Germinal center (tissue), 1 donor: ENCODE measurements at regions not wholly inside any gene's neighbourhood (a gene's known extent, or its start where the extent isn't known, plus 50 kb on each side); places are given as distances from the start of the nearest gene placed in this dataset.
"Not testable (repeated sequence)": the region's sequence is repeated elsewhere in the genome, so short reads cannot be mapped to it uniquely, and the experiment has no call there.

Experiments used
- DNase-seq: peaks from one replicate; pipeline ENCODE4 v3.0.0; 2012; ENCODE audit warnings: mixed read lengths, low spot score

- DNase-seq = no peak
These were observed 236.6 kb downstream of the GADD45G start for GRCh38 chr9:89841456-89841855.

DNA sequence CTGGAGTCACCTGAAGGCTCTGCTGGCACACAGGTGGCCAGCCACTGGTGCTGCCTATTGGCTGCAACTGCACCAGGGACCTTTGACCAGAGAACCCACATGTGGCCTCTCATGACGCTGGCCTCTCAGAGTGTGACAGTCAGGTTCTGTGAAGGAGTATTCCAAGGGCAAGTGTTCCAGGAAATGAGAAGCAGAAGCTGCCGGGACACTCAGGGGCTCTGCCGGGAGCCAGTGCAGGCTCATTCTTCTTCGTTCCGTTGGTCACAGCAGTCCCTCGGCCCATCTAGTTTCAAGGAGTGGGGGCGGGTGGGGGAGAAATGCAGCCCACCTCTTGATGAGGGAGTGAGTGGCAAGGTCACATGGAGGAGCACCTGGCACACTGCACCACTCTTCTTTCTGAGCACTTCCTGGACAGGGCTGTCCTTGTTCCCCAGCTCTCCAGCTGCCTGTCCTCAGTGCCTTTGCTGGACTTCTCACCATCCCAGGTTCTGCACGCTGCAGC, 237.5 kb downstream of the GADD45G start:
- DNase-seq = no peak

GRCh38 chr9:89843074-89843473, 238.3 kb downstream of the GADD45G start:
- no peak for DNase-seq

GRCh38 chr9:89843591-89843990, 238.8 kb downstream of the GADD45G start:
- no peak for DNase-seq

DNA sequence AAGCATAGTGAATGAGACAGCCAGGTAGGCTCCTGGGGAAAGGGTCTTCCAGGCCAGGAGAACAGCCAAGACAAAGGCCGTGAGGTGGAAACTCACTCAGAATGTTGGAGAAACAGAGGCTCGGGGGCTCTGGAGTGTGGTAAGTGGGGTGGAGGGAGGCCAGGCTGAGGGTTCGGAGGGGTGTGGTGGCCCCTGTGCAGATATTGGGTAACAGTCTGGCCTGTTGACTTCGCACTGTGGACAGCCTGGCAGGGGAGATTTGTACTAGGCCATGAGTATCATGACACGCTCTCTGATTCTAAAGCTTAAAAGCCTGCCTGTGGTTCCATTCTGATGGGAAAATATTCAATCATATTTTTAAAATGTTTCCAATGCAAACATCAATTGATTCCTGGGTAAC, 239.3 kb downstream of the GADD45G start:
- no peak for DNase-seq

GRCh38 chr9:89844535-89844934, 239.7 kb downstream of the GADD45G start:
- no peak for DNase-seq

DNA sequence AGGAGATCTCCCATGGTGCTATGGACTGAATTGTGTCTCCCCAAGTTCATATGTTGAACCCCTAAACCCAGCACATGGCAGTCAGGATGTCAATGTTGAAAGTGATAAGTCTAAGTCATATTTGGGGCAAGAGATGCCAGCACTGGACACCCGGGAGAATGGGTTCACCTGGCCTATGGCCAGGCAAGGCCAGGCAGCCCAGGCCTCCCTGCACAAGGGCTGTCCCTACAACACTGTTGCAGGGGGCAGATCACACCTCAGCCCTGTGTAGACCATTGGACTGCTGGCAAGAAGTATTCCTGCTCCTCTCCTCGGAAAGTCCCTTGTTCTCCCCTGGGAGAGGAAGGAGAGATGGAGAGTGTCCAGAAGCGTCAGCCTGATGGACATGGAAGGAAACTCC, 240.5 kb downstream of the GADD45G start:
- DNase-seq = no peak

- DNase-seq = no peak
These were observed 241.1 kb downstream of the GADD45G start for GRCh38 chr9:89845862-89846261.

- no peak for DNase-seq
These were observed 243.5 kb downstream of the GADD45G start for GRCh38 chr9:89848060-89849040.

DNA sequence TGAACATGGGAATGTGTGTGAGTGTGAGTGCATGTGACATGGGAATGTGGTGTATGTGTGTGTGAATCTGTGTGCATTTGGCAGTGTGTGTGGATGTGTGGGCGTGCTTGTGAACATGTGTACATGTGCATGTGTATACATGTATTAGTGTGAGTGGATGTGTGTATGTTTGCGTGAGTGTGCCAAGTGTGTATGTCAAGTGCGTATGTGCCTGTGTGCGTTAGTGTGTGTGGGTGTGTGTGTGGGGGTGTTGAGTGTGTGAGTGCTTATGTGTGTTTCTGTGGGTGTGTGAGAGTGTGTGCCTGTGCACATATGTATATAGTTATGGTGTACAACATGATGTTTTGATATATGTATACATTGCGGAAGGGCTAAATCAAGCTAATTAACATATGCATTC, 244.3 kb downstream of the GADD45G start:
- DNase-seq = no peak

GRCh38 chr9:89850153-89850552, 245.3 kb downstream of the GADD45G start:
- DNase-seq = no peak

DNA sequence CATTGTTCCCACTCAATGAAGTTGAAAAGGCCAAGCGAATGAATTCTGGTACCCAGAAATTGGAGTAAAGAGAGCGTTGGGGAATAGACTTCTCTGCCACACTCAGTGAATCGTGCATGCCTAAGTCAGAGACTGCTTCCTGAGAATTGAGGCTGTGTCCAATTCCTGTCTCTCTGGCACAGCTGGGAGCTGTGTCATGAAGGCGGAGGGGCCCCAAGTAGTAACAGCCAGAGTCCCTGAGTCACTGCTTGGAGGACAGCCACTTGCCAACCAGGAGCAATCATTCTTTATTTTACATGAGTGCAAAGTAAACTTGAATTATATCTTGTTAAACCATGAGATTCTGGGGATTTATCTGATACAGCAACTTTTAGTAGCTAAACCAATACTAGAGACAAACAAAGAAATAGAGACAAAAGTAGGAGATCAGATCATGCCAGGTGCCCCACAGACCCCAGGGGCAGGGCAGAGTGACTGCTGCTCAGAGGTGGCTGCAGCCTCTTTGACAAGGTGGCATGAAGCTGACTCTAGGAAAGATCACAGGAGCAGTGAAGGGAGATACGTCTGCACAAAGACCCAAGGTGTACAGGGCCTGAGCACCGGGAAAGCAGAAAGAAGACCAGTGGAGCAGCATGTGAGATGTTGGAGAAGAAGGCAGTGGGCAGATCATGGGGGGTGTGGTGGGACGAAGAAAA, 246.0 kb downstream of the GADD45G start:
- DNase-seq = no peak

- no peak for DNase-seq
These were observed 248.3 kb downstream of the GADD45G start for GRCh38 chr9:89853161-89853560.

DNA sequence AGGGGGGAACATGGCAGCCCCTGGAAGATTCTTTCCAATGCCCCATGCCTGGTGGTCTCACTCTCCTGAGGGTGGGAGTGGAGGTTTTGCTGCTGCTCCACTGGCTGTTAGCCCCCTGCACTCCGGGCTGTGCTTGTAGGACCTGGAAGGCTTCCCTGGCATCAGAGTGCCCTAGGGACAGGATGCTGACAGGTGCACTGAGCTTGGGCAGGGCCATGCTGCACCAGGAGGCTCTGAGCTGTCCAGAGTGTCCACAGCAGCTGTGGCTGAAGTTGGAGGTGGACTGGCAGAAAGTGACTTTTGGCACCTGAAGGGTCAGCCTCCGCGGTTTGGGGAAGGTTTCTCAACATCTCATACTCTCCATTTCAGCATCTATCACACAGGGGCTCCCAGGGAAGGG, 249.1 kb downstream of the GADD45G start:
- DNase-seq = no peak

DNA sequence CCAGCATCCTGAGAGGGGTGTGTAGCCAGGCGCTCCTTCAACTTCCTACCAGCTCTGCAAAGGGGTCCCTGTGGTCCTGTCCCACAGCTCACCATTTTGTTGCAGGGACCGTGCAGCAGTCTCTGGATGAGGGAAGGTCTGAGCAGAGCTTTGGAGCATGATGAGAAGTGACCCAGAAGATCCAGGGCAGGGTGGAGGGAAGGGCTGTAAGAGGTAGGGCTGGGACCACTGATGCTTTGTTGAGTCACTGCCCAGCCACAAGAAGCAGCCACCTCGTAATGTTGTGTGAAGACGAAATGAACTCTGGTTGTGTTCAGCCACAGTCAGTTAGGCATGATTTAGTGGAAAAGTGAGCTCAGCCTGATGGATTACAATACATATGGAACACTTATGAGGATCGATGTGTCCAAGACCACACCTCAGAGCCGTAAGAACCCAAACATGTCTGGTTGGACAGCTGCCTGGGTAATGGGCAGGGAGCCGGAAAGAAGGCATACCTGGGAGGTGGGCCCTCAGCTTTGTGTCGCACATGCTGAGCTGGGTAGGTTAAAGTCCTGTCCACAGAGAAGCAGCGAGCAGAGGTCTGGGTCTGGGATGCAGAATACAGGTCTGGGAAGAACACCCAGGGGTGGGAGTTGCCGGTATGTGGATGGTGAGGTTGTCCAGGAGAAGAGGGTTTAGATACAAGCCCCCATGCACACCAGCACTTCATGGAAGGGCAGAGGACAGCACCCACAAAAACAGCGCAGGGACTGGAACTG, 250.1 kb downstream of the GADD45G start:
- no peak for DNase-seq

GRCh38 chr9:89856296-89856695, 251.5 kb downstream of the GADD45G start:
- not testable (repeated sequence) for DNase-seq

- DNase-seq = not testable (repeated sequence)
These were observed 252.1 kb downstream of the GADD45G start for GRCh38 chr9:89856950-89857349.

DNA sequence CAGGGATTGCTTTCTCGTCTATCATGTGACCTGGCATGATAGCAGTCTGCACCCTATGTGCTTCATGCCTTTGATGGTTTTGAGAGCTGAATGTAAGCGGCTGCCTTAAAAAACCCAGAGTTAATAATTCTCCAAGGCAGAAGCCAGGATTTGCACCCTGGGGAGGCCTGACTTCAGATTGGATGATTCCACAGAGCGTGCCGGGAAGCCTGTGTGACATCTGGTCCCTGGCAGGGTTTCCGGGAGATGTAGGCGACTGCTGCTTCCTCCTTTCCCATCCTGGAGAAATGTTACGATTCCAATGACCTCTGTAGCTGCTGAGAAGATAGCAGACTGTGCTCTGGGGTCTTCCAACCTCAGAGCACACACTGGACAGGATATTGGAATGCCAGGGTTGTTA, 255.0 kb downstream of the GADD45G start:
- DNase-seq = not testable (repeated sequence)

DNA sequence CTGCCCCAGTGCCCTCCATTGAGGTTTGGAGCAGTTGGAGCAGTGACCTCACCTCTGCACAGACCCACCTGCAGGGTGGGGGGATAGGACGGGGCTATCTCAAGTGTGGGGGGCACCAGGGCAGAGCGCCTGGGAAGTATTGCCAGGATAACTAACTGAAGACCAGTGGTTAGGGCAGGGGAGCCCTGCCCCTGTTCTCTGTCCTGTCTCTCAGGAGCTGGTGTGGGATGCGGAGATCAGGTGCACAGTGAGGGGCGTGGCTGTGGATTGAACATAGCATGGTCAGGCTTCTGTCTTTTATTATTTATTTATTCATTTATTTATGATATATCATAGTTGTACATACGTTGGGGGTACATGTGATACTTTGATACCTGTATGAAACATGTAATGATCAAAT, 256.6 kb downstream of the GADD45G start:
- DNase-seq = not testable (repeated sequence)

DNA sequence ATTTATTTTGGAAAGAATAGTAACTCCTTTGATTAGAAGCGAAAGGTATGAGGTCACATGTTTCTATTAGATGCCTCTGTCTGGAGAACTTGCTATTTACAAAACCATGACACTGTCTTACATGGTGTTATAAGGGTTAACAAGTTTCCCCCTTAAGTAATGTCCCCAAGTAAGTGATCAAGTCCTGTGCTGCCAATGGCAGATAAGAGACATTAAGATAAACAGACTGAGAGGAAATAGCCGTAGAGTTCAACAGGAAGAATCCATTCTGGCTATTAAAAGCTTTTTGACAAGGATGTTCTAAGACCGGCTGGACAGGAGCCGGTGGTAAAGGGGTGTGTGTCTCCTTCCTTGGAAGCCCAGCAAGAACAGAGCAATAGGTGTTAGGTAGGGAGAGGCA, 257.5 kb downstream of the GADD45G start:
- DNase-seq = no peak

DNA sequence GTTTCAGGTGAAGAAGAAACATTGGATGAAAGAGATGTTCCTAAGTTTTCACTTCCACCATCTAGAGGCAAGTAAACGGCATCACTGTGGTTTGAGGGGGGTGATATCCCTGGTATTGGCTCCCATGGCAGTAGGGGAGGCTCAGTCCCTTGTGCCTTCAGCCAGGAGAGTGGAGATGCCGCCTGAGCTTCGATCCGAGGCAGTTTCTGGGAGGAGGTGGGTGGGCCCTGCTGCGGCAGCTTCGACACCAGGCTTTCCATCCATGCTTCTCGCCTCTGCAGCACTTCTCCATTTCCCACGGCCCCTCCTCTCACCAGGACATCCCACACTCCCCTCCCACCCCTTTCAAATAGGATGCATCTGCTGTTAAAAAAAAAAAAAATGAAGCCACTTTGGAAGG, 258.3 kb downstream of the GADD45G start:
- no peak for DNase-seq

DNA sequence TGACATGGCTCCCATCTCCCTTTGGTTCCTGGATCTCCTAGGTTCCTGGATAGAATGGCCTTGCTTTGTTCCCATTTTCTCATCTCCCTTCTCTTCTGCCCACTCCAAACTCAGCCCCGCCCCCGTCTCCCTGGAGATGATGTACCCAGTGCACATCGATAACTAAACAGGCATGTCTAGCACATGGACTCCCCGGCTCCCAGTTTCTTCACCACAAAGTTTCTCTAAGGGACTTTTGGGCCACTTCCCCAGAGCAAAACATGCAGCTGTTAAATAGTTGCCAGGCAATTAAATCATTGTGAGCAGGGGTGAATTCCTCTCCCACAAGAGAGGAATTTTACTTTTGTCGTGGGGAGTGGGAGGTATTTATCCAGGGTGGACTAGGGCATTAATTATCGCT, 259.0 kb downstream of the GADD45G start:
- no peak for DNase-seq
